MM.1S (cell line): ENCODE measurements at regions not wholly inside any gene's neighbourhood (a gene's known extent, or its start where the extent isn't known, plus 50 kb on each side); places are given as distances from the start of the nearest gene placed in this dataset.

Source experiments
- DNase-seq: peaks from one replicate; pipeline ENCODE4 v3.0.0-alpha.2; 2015
- H2AFZ ChIP-seq: fragments of 300-600 bp; sonication (generic); 2 replicates; pipeline ENCODE4 v1.6.0; 2016; ENCODE audit warnings: antibody characterized with exemption, low read length
- H3F3A ChIP-seq: fragments of 300-600 bp; sonication (generic); 2 replicates; pipeline ENCODE4 v1.6.1; 2016; ENCODE audit warnings: mild to moderate bottlenecking, antibody characterized with exemption, low read length, moderate library complexity, mixed read lengths; ENCODE audit not compliant: insufficient read depth
- H3K27ac ChIP-seq: fragments of 300-600 bp; sonication (generic); 2 replicates; pipeline ENCODE4 v1.5.1; 2016; ENCODE audit warnings: mild to moderate bottlenecking, low read length
- H3K27me3 ChIP-seq: fragments of 300-600 bp; sonication (generic); replicated peaks from 2 replicates; pipeline ENCODE4 v1.6.0; 2016; ENCODE audit warnings: low read length; ENCODE audit not compliant: insufficient read depth
- H3K36me3 ChIP-seq: fragments of 300-600 bp; sonication (generic); replicated peaks from 2 replicates; pipeline ENCODE4 v1.6.1; 2016; ENCODE audit warnings: mild to moderate bottlenecking, low read length, mixed read lengths; ENCODE audit not compliant: insufficient read depth
- H3K4me1 ChIP-seq: fragments of 300-600 bp; sonication (generic); 2 replicates; pipeline ENCODE4 v1.6.1; 2016; ENCODE audit warnings: low read length, mixed read lengths
- H3K4me2 ChIP-seq: fragments of 300-600 bp; sonication (generic); 2 replicates; pipeline ENCODE4 v1.6.0; 2016; ENCODE audit warnings: low read depth, low read length
- H3K4me3 ChIP-seq: fragments of 300-600 bp; sonication (generic); 2 replicates; pipeline ENCODE4 v1.5.1; 2016; ENCODE audit warnings: low read length, mixed read lengths
- H3K79me2 ChIP-seq: fragments of 300-600 bp; sonication (generic); 2 replicates; pipeline ENCODE4 v1.6.1; 2016; ENCODE audit warnings: mixed run types, low read length, mixed read lengths
- H3K9ac ChIP-seq: fragments of 300-600 bp; sonication (generic); 2 replicates; pipeline ENCODE4 v1.6.1; 2016; ENCODE audit warnings: low read length, mixed read lengths
- H3K9me2 ChIP-seq: fragments of 300-600 bp; sonication (generic); replicated peaks from 2 replicates; pipeline ENCODE4 v1.6.1; 2016; ENCODE audit warnings: mild to moderate bottlenecking, low read length, mixed read lengths; ENCODE audit not compliant: insufficient read depth
- H3K9me3 ChIP-seq: fragments of 300-600 bp; sonication (generic); replicated peaks from 2 replicates; pipeline ENCODE4 v1.6.1; 2016; ENCODE audit warnings: mild to moderate bottlenecking, low read length, mixed read lengths; ENCODE audit not compliant: insufficient read depth
- H4K20me1 ChIP-seq: fragments of 300-600 bp; sonication (generic); 2 replicates; pipeline ENCODE4 v1.6.1; 2016; ENCODE audit warnings: mild to moderate bottlenecking, low read length, moderate library complexity, mixed read lengths; ENCODE audit not compliant: insufficient read depth
- EZH2 ChIP-seq: fragments of 300-600 bp; sonication (generic); optimal IDR thresholded peaks from 2 replicates; pipeline ENCODE3; 2017; ENCODE audit warnings: low read depth, mild to moderate bottlenecking, antibody characterized with exemption, low read length, mixed read lengths
- EZH2phosphoT487 ChIP-seq: fragments of 300-600 bp; sonication (generic); IDR thresholded peaks from 2 replicates; pipeline ENCODE4 v1.6.1; 2018; ENCODE audit warnings: antibody characterized with exemption, low read length
- TF ChIP-seq, protein P1 (sequence below): fragments of 300-600 bp; sonication (generic); IDR thresholded peaks from 2 replicates; pipeline ENCODE4 v1.5.1; 2016; ENCODE audit warnings: antibody characterized with exemption, low read length, mixed read lengths

DNA sequence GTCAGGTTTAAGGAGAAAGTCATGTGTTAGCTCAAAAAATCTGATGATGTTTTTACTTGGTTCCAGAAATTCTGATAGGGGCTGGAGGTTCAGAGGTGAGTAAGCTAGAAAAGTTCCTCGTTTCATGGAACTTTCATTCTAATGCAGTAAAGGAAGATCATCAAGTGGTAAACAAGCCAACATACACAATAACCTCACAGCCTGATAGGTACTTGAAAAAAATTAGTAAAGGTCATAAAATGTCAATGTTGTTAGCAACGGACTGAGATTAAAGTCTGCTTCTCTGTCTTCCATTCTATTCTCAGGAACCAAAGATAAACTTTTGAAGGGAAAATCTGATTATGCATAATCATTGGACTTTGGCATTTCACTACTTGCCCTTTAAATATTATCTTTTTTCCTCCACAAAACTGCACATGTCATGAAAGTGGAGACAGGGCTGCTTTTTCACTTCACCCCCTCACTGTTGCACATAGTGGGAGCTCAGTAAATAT, 165.4 kb upstream of the MAF start:
- DNase-seq = no peak
- Histone ChIP-seq H3K36me3 (no peaks in the 10 kb centered on the region), H3F3A (peaks cover 4% of the 10 kb centered on the region; the same call in 1 of the 2 replicates), H3K9me3 (no peaks in the 10 kb centered on the region), H3K79me2 (no peaks in the 10 kb centered on the region), H3K4me3 (no peak overlapping the region), H4K20me1 (no peaks in the 10 kb centered on the region), H3K27me3 (no peaks in the 10 kb centered on the region), H3K4me1 (peaks cover 10% of the 10 kb centered on the region; the same call in 1 of the 2 replicates), H3K4me2 (no peak overlapping the region), H3K27ac (no peak overlapping the region), H2AFZ (no peak overlapping the region), H3K9ac (no peak overlapping the region), H3K9me2 (no peaks in the 10 kb centered on the region)
- TF ChIP-seq EZH2 (no peak), EZH2phosphoT487 (no peak)
- TF ChIP-seq, protein P1, sequence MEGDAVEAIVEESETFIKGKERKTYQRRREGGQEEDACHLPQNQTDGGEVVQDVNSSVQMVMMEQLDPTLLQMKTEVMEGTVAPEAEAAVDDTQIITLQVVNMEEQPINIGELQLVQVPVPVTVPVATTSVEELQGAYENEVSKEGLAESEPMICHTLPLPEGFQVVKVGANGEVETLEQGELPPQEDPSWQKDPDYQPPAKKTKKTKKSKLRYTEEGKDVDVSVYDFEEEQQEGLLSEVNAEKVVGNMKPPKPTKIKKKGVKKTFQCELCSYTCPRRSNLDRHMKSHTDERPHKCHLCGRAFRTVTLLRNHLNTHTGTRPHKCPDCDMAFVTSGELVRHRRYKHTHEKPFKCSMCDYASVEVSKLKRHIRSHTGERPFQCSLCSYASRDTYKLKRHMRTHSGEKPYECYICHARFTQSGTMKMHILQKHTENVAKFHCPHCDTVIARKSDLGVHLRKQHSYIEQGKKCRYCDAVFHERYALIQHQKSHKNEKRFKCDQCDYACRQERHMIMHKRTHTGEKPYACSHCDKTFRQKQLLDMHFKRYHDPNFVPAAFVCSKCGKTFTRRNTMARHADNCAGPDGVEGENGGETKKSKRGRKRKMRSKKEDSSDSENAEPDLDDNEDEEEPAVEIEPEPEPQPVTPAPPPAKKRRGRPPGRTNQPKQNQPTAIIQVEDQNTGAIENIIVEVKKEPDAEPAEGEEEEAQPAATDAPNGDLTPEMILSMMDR = no peak

GRCh38 chr16:79765431-79765830, 164.9 kb upstream of the MAF start:
- no peak for DNase-seq
- peaks cover 10% of the 10 kb centered on the region; the same call in 1 of the 2 replicates for H3K4me1 ChIP-seq
- no peaks in the 10 kb centered on the region for H3K36me3 ChIP-seq
- no peak overlapping the region for H3K9ac ChIP-seq
- no peaks in the 10 kb centered on the region for H3K9me2 ChIP-seq
- H3K79me2 ChIP-seq = no peaks in the 10 kb centered on the region
- H3K4me3 ChIP-seq = no peak overlapping the region
- H3K27ac ChIP-seq = no peak overlapping the region
- no peaks in the 10 kb centered on the region for H3K9me3 ChIP-seq
- no peak overlapping the region for H3K4me2 ChIP-seq
- TF ChIP-seq, protein P1 = no peak
- TF ChIP-seq EZH2 = no peak
- no peak for TF ChIP-seq EZH2phosphoT487
- H3F3A ChIP-seq = peaks cover 4% of the 10 kb centered on the region; the same call in 1 of the 2 replicates
- no peak overlapping the region for H2AFZ ChIP-seq
- no peaks in the 10 kb centered on the region for H4K20me1 ChIP-seq
- H3K27me3 ChIP-seq = no peaks in the 10 kb centered on the region

- Histone ChIP-seq H3K27me3 (no peaks in the 10 kb centered on the region), H4K20me1 (no peaks in the 10 kb centered on the region), H2AFZ (no peak overlapping the region), H3F3A (peaks cover 4% of the 10 kb centered on the region; the same call in 1 of the 2 replicates), H3K4me1 (peaks cover 8% of the 10 kb centered on the region; the same call in 1 of the 2 replicates), H3K4me3 (no peak overlapping the region), H3K36me3 (no peaks in the 10 kb centered on the region), H3K9me3 (no peaks in the 10 kb centered on the region), H3K27ac (no peak overlapping the region), H3K9me2 (no peaks in the 10 kb centered on the region), H3K9ac (no peak overlapping the region), H3K79me2 (no peaks in the 10 kb centered on the region), H3K4me2 (no peak overlapping the region)
- TF ChIP-seq, protein P1 = no peak
- TF ChIP-seq EZH2phosphoT487 (no peak), EZH2 (no peak)
- DNase-seq = no peak
Measured at GRCh38 chr16:79764415-79765110, 164.0 kb upstream of the MAF start.
